Frontal cortex (tissue), 3 donors: ENCODE measurements at regions not wholly inside any gene's neighbourhood (a gene's known extent, or its start where the extent isn't known, plus 50 kb on each side); places are given as distances from the start of the nearest gene placed in this dataset.

ENCODE experiments used
- DNase-seq, 2 donors: peaks; one replicate each; pipeline ENCODE4 v3.0.0; 2012; ENCODE audit warnings: low spot score in 2 of 2
- FAIRE-seq: peaks from 2 replicates; lab custom pipeline; 2012; peaks lifted over from hg19 to GRCh38; lab: Jason Lieb, UNC
- donor health status: control.
- donor health status: control.
- donor health status: control.

DNA sequence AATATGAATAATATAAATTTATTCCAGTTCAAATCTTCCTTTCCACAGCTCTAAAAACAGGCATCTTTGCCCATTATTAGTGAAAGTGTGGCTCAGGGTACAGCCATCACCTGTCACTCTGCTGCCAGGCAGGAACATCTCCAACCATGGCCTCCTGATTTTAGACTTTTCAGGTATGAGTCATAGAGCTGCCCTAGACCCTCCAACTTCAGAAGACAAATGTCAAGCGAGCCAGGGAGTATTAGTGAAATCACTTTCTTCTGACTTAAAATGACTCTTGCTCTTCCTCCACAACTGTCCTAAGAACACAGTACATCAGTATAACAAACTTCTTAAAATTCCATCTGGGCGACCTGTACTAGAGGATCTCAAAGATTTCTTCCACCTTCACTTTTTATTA lies 78.1 kb upstream of the AKAP13 start:
- FAIRE-seq (no peak), DNase-seq (no peak)

DNA sequence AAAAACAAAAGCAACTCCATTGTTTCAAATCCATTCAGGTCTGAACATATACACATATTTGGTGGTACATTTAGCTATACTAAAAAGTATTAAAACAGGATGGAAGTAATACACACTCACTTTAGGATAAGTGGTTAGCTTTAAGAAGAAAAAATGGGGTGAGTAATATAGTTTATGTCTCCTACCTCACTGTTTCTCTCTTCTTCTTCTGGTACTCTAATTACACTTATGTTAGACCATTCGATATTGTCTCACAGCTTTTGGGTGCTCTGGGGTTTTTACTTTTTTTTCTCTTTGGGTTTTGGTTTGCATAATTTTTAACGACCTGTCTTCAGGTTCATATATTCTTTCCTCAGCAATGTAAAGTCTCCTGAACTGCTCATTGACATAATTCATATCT lies 75.4 kb upstream of the AKAP13 start:
- no peak for FAIRE-seq
- DNase-seq, result no peak

DNA sequence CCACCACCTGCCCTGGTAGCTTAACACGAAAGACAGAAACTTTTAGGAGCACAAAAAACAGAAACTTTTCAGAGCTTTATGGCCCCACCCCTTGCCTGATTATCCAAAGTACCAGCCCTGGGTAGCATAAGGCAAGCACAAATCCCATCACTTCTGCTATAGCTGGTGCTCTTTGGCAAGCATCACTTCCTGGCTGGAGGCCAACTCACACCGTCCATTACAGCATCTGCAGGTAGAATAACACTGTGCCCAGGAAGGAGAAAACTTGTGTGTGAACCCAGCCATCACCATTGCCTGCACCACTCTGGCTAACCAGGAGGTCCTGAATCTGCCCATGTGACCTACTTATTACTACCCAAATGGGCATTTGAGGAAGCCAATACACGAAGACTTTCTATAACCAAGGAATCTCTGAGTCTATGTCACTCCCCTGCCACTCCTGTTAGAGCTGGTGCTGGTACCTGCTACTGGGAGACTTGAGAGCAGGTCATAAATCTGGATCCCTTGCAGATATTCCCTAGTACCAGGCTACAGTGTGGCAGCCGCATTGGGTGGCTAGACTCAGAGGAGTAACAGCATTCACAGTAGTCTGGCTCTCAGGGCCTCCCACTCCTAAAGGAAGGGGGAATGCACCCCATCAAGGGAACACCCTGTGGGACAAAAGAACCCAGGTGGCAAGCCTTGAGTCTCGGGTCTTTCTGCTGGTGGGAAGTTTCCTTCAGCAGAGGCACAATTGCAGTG lies 73.3 kb upstream of the AKAP13 start:
- DNase-seq, result no peak
- no peak for FAIRE-seq

DNA sequence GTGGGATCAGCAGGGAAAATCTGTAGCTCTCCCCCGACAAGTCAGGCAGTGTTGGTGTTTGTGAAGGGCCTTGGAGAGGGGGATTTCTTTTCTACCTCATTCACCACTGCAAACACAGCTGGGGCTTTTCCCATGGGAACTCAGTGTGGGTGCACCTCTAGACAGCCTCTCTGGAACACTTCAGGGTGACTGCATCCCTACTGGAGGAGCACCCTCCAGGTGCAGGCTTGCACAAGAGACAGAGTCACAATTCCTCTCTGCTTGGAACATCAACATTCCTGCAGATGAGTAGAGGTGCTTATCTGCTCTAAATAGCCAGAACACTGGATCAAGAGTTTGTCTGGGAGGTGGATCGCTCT lies 72.7 kb upstream of the AKAP13 start:
- FAIRE-seq, result no peak
- DNase-seq, result no peak

DNA sequence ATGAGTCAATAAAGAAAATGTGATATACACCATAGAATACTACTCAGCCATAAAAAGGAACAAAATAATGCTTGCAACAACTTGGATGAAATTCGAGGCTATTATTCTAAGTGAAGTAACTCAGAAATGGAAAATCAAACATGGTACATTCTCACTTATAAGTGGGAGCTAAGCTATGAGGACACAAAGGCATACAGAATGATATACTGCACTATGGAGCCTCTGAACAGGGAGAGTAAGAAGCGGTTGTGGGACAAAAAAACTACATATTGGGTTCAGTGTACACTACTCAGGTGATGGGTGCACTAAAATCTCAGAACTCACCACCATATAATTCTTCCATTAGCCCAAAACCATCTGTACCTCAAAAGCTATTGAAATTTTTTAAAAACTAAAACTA lies 68.8 kb upstream of the AKAP13 start:
- no peak for FAIRE-seq
- DNase-seq, result no peak

DNA sequence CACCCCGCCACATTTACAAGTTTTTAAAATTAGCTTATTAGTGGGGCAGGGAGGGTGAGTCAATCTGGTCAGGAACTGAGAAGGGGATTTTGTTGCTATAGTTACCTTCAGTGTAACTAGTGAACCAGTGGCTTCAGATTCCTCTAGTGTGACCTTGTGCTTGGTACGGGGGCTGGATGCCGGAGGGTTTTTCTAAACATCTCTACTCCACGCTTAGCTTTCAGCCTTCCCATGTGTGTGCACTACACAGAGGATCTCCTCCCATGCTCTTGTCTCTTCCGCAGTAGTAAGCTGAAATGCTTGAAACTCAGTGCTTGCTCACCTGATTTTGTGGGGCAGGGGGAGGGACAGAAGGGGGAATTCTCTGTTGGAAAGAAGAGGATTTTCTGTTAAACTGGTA lies 67.9 kb upstream of the AKAP13 start:
- DNase-seq (no peak), FAIRE-seq (no peak)

DNA sequence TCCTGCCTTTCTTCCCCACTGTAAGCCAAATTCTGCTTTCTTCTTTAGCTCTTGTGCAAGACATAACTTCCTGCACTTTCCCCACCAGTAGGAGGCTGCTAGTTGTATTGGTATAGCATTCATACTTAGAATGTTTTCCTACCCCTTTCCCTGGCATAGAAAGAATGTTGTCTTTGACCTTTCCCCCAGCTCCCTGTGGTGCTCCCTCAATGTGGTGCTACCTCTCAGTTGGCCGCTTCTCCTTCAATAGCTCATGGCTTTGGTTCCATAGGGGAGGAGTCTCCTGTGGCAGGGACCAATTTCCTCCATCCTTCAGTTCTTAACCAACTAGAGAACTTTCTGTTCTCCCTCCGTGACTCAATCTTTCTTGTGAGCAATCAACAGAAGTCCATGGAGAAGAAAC lies 67.5 kb upstream of the AKAP13 start:
- DNase-seq (no peak), FAIRE-seq (no peak)

DNA sequence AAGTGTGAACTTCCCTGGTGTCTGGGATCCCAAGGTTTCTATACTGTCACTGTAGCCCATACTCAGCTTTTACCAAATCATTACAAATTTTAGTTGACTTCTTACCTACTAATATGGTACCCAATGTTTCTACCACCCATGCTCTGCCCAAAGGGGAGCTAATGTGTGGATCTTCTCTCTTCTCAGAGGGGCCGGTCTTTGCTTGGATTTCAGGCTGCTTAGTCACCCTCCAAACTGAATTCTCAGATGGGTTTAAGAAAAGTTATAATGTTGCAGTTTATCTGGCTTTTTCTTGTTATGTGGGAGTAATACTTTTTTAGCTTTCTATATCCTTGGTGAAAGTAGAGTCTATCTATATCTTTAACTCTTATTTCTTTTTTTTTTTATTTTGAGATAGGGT lies 67.1 kb upstream of the AKAP13 start:
- no peak for FAIRE-seq

DNA sequence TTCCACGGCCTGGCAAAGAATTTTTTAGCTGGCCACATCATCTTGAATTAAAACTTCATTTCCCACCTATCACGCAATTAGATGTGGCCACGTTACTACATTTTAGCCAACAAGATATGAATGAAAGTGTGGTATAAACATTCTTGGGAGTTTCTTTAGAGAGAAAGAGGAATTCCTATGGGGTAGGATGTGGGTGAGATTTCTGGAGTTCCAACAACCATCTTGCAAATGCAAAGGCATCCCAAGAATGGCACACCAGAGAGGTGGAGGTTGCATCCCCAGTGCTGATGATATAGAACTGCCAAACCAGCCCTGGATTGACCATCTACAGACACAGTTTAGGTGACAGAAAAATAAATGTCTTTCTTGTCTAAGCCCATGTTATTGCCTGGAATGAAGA lies 66.3 kb upstream of the AKAP13 start:
- DNase-seq, result no peak
- FAIRE-seq, result no peak

More for the DNA sequence above, 67.1 kb upstream of the AKAP13 start:
- DNase-seq, result no peak

DNA sequence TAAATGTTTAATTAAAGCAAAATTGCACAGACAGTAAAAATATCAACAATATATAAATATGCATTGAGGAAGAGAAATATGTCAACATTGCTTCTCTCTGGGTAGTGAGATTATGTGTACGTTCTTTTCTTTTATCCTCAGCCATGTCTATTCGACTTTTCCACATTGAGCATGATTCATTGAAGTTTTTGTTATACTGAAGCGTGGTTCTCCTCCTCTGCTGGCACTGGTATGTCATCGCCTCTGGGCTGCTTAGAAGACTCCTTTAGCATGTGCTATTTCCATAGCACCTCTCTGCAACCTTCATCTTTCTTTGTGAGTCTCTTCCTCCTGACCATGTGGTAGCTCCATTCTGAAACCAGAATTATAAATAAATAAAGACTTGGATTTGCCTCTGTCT lies 65.8 kb upstream of the AKAP13 start:
- DNase-seq, result no peak
- no peak for FAIRE-seq

DNA sequence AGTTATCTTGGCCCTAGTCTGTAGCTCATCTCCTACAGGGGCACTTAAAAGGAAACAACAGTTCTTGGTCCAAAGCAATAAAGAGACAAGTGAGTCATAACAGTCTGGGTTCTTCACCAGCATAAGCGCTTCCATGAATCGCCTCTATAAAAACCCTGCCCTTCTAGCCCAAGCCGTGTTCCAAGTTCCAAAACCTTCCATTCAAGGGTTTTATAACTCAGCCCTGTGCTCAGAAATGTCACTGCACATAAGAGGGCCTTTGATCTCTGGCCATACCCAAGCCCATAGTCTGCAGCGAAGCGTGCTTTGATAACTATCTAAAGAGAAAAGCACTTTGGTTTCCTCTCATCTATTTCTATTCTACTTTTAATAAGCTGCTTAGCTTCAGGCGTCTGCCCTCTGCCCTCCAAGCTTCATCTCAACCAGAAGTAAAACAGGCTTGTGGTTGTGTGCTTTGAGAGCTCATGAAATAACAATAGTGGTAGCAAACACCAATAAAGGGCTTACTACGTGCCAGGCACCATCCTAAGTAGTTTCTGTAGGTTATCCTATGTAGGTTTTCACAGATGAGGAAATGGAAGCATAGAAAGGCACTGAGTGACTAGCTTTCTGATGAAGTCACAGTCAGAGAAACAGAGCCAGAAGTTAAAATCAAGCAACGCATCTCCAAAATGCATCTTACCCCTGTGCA lies 64.0 kb upstream of the AKAP13 start:
- DNase-seq, result no peak
- no peak for FAIRE-seq

DNA sequence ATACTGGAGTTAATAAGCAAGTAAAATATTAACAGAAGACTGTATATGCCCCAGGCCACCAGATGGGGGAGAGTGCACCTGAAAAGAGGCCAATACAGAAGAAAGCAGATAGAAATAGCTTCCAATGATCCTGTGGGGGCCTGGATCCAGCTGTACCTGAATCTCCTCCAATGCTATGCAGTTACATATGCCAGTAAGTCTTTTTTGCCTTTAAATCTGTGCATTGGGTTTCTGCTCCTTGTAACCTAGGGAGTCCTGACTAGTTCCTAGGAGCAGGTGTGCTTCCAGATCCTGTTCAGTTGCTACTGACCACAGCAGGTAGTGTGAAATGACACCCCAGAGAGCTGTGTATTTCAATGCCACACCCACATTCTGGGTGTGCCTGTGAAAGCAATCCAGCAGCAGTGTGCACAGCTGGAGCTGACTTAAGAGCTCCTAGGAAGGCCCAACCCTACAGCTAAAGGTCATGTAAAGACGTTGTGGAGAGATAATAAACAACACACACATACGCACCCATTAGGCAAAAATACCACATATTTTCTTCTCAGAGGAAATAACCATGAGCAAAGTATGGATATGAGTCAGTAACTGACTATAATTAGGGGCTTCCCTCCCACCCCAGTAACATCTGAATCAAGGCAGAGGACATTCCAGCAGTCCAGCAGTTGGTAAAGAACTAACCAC lies 62.2 kb upstream of the AKAP13 start:
- DNase-seq (no peak), FAIRE-seq (no peak)

DNA sequence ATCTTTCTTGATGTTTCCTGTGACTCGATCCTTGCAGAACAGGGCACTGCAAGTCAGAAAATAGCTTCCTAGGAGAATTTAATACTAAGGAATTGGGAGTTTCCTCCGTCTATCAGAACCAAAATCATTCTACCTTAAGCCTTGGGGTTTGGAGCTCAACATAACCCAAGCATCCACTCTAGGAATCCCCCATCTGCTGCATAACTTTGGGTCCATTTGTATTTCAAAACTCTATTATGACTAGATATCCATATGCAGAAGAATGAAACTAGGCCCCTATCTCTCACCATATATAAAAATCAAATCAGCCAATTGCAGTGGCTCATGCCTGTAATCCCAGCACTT lies 61.7 kb upstream of the AKAP13 start:
- DNase-seq, result no peak
- FAIRE-seq, result no peak

DNA sequence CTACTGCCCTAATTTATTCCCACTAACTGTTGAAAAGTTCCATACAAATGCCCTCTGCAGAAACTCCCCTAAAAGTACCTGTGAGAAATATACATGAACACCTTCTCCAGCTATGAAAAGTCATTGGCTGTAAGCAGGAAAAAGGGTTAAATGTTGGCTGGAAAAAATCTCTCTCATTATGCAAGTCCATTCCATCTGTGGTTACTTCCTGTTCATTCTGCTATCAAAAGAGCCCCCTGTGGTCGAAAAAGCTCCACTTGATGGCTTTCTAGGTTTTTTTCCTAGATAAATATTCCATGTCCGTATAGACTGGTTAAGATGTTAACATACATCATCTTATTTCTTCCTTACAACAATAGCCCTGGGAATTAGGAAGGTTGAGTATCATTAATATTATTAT lies 56.2 kb upstream of the AKAP13 start:
- DNase-seq (no peak), FAIRE-seq (no peak)

DNA sequence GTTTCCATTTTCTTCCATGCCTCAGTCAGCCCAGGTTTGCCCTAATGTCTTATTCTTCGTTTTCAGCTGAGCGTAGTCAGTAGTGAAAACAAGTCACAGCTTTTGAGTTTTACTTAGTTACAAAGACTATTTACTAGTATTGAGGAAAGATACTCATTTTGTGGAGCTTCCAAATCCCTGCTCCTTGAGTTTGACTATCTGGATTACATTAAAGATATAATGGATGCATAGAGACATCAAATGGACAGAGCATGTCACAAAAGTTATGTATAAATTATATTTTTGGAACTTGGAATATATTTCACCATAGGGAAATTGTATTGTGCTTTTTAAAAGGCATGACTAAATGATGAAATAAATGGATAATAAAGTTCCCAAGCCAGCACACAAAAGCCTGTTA lies 54.6 kb upstream of the AKAP13 start:
- DNase-seq (no peak), FAIRE-seq (no peak)

DNA sequence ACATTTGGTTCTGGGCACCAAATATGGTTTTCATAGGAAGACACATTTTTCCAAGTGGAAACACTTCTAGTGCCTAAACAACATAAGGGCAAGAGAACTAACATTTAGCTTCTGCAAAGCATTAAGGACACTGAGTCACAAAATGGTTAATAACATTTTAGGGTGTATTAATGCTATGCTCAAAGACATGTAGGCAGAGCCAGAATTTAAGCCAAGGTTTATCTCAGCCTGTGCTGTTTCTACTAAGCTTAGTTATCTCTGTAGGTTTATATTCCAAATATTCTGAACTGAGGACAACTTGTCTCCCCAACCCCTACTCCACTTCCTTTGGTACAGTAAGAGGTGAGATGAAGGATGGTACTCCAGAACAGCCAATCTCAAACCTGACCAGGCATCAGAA lies 54.1 kb upstream of the AKAP13 start:
- FAIRE-seq, result no peak

DNA sequence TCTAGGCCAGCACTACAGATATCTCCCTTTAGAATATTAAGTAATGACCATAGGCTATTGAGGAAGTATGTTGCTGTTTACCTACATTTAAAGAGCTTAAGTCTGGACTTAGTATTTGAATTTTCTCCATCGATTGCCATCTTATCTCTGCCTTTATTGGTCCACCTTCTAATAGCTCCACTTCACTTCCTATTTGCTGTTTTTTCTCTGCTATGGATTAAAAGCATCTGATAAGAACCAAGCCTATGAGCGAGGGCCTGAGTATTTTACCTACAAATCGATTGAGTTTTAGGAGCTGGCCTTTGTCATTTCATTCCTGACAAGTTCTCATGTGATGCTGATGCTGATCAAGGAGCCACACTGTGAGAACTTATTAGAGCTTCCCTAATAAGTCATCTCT lies 52.6 kb upstream of the AKAP13 start:
- DNase-seq (no peak), FAIRE-seq (no peak)

More for the DNA sequence above, 54.1 kb upstream of the AKAP13 start:
- no peak for DNase-seq

DNA sequence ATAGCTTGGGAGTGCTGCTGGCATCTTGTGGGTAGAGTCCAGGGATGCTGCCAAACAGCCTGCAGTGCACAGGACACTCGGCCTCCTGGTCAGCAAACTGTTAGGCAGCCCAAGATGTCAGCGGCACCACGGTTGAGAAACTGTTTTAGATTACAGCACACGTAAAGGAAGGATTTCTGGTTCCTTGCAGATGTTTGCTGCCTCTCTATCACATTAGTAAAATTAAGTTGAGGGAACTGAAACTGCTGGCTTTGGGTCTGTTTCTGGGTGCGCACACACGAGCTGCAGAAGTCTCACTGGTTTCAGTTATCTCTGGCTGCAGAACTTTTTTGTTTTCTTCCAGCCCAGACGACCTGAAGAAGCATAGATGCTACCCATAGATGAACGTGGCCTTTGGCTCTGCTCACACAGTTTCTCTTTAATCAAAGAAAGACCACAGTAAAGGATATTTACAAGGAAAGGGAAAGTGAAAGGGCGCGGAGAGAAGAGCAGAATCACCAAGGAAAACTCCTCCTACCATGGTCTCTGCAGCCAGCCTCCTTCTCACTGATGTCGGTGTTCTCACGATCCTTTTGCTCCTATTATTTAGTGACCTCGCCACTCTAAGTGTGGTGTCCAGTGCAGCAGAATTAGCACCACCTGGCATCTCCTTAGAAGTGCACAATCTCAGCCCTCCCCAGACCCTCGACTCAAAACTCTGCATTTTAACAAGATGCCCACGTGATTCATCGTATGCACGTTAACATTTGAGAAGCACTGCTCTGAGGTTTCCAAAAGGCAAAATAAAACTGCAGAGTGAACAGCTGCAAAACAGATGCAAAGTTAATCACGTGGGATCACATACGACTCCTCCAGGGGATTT lies 50.6 kb upstream of the AKAP13 start:
- DNase-seq (no peak), FAIRE-seq (no peak)
